Prostate gland (tissue), 2 donors: ENCODE measurements at regions not wholly inside any gene's neighbourhood (a gene's known extent, or its start where the extent isn't known, plus 50 kb on each side); places are given as distances from the start of the nearest gene placed in this dataset.

Source experiments
- CTCF ChIP-seq, 4 experiments: fragments of 200-600 bp in 2 of 4; fragments of 450-650 bp in 2 of 4; sonication (generic) in 2 of 4; IDR thresholded peaks; 1 replicate in 3 of 4; 2 replicates in 1 of 4; pipeline ENCODE4 v1.5.1; 2016 to 2019; ENCODE audit warnings: antibody characterized with exemption in 4 of 4, mild to moderate bottlenecking in 2 of 4, moderate library complexity in 2 of 4
- POLR2A ChIP-seq: fragments of 450-650 bp; IDR thresholded peaks from one replicate; pipeline ENCODE4 v1.6.1; 2016; ENCODE audit warnings: antibody characterized with exemption, mild to moderate bottlenecking

GRCh38 chr10:120983721-120984120 lies 132.6 kb downstream of the WDR11 start:
- TF ChIP-seq CTCF (IDR thresholded peaks at IDR 0.05) (no peak), POLR2A (no peak)
